ENCODE measurements at regions not wholly inside any gene's neighbourhood (a gene's known extent, or its start where the extent isn't known, plus 50 kb on each side); places are given as distances from the start of the nearest gene placed in this dataset.

GRCh38 chr18:41416044-41416443 lies 539.0 kb upstream of the PIK3C3 start:
- TF ChIP-seq CTCF (conservative IDR thresholded peaks at IDR 0.05; ENCODE audit: low read depth, low read length): no peak
- no peak for DNase-seq (ENCODE audit: low read depth)
- no peak overlapping the region for H3K4me3 ChIP-seq (ENCODE audit: low read depth, low read length)

- no peak for TF ChIP-seq CTCF (conservative IDR thresholded peaks at IDR 0.05; ENCODE audit: low read depth, low read length)
- no peak overlapping the region for H3K4me3 ChIP-seq (ENCODE audit: low read depth, low read length)
- no peak for DNase-seq (ENCODE audit: low read depth)
Measured at GRCh38 chr18:41410006-41410405, 545.0 kb upstream of the PIK3C3 start.

GRCh38 chr18:41406834-41407233 lies 548.2 kb upstream of the PIK3C3 start:
- TF ChIP-seq CTCF (conservative IDR thresholded peaks at IDR 0.05; ENCODE audit: low read depth, low read length): no peak
- DNase-seq (ENCODE audit: low read depth): no peak

GRCh38 chr18:41396861-41397260 lies 558.2 kb upstream of the PIK3C3 start:
- no peak for TF ChIP-seq CTCF (conservative IDR thresholded peaks at IDR 0.05; ENCODE audit: low read depth, low read length)
- H3K4me3 ChIP-seq (ENCODE audit: low read depth, low read length): no peak overlapping the region
- DNase-seq (ENCODE audit: low read depth): no peak

More at GRCh38 chr18:41406834-41407233, 548.2 kb upstream of the PIK3C3 start:
- no peak overlapping the region for H3K4me3 ChIP-seq (ENCODE audit: low read depth, low read length)

GRCh38 chr18:41396211-41396610 lies 558.8 kb upstream of the PIK3C3 start:
- no peak for DNase-seq (ENCODE audit: low read depth)
- H3K4me3 ChIP-seq (ENCODE audit: low read depth, low read length): no peak overlapping the region
- TF ChIP-seq CTCF (conservative IDR thresholded peaks at IDR 0.05; ENCODE audit: low read depth, low read length): no peak

- TF ChIP-seq CTCF (conservative IDR thresholded peaks at IDR 0.05; ENCODE audit: low read depth, low read length): peak; percentile 15
- no peak overlapping the region for H3K4me3 ChIP-seq (ENCODE audit: low read depth, low read length)
- DNase-seq (ENCODE audit: low read depth): peak; percentile 27
Measured at GRCh38 chr18:41395695-41396094, 559.3 kb upstream of the PIK3C3 start.
